Body of pancreas (tissue), 4 donors: ENCODE measurements at regions not wholly inside any gene's neighbourhood (a gene's known extent, or its start where the extent isn't known, plus 50 kb on each side); places are given as distances from the start of the nearest gene placed in this dataset.

Experiments
- ATAC-seq: fragments of 150-250 bp; one replicate; pipeline ENCODE4 v1.9.1; 2016
- DNase-seq, 4 donors: peaks; one replicate each; pipeline ENCODE4 v3.0.0-alpha.2; 2019
- H3K27ac ChIP-seq, 4 donors: fragments of 200-600 bp; sonication (generic); 1 replicate in 3 of 4; 2 replicates in 1 of 4; pipeline versions ENCODE4 v1.5.1 to v1.6.1; 2016 to 2019; ENCODE audit warnings: mild to moderate bottlenecking in 1 of 4, mixed read lengths in 1 of 4, moderate library complexity in 1 of 4
- H3K27me3 ChIP-seq, 2 donors: fragments of 200-600 bp; sonication (generic); one replicate each; pipeline ENCODE4 v1.6.0; 2016; ENCODE audit warnings: mild to moderate bottlenecking in 1 of 2
- H3K36me3 ChIP-seq, 2 donors: fragments of 200-600 bp; sonication (generic); replicated peaks in 1 of 2; 2 replicates each; pipeline ENCODE4 v1.5.1; 2016; ENCODE audit warnings: low read depth in 2 of 2; ENCODE audit not compliant: insufficient read depth in 1 of 2
- H3K4me1 ChIP-seq: fragments of 200-600 bp; sonication (generic); one replicate; pipeline ENCODE4 v1.6.0; 2016
- H3K4me3 ChIP-seq, 2 donors: fragments of 200-600 bp; sonication (generic); 1 replicate in 1 of 2; 2 replicates in 1 of 2; pipeline ENCODE4 v1.5.1; 2016 to 2019
- H3K9me3 ChIP-seq, 3 donors: fragments of 200-600 bp; sonication (generic); 1 replicate in 2 of 3; 2 replicates in 1 of 3; pipeline ENCODE4 v1.5.1; 2016
- POLR2A ChIP-seq, 3 donors: fragments of 450-650 bp; IDR thresholded peaks; one replicate each; pipeline ENCODE4 v1.6.1; 2016; ENCODE audit warnings: antibody characterized with exemption in 3 of 3, mild to moderate bottlenecking in 2 of 3
- WGBS, 2 donors: methylation state at CpG; one replicate each; pipeline ENCODE4 v1.1.5; 2017; 5-methylcytosine and 5-hydroxymethylcytosine counted together
- intact Hi-C: fragments of 100-400 bp; cut with DNase I; formaldehyde crosslinking; loops from one replicate; pipeline ENCODE4 v1.15.1; 2023
- TF ChIP-seq, protein P1 (sequence below), 7 experiments: fragments of 450-650 bp in 4 of 7; fragments of 200-600 bp in 3 of 7; sonication (generic) in 3 of 7; IDR thresholded peaks; one replicate each; pipeline ENCODE4 v1.5.1; 2016 to 2019; ENCODE audit warnings: antibody characterized with exemption in 7 of 7

DNA sequence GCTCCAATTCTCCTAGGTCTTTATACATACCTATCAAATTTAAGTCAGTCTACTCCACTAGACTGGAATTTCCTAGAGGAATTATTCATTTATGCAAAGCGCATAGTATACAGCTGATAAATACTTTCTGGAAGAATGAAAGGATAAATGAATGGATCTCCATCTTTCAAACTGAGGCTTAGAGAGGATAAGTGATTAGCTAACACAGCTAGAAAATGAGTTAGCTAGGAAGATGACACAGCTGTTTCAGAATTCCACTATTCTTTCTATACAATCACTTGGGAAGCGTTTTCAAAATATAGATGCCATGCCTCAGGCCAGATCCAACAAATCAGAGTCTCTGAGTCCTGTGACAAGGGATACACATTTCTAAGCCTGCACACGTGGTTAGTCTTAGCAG is 1146.6 kb upstream of the ZEB2 start:
- no peak overlapping the region for H3K27ac ChIP-seq
- 74 to 82% methylated on average over 3 of the region's 3 CpGs for WGBS, 2 donors
- TF ChIP-seq, protein P1, sequence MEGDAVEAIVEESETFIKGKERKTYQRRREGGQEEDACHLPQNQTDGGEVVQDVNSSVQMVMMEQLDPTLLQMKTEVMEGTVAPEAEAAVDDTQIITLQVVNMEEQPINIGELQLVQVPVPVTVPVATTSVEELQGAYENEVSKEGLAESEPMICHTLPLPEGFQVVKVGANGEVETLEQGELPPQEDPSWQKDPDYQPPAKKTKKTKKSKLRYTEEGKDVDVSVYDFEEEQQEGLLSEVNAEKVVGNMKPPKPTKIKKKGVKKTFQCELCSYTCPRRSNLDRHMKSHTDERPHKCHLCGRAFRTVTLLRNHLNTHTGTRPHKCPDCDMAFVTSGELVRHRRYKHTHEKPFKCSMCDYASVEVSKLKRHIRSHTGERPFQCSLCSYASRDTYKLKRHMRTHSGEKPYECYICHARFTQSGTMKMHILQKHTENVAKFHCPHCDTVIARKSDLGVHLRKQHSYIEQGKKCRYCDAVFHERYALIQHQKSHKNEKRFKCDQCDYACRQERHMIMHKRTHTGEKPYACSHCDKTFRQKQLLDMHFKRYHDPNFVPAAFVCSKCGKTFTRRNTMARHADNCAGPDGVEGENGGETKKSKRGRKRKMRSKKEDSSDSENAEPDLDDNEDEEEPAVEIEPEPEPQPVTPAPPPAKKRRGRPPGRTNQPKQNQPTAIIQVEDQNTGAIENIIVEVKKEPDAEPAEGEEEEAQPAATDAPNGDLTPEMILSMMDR (IDR thresholded peaks at IDR 0.05) = no peak
- no peak for TF ChIP-seq POLR2A (IDR thresholded peaks at IDR 0.05)
- no peaks in the 10 kb centered on the region for H3K4me1 ChIP-seq
- ATAC-seq (no peak), DNase-seq (no peak)
- intact Hi-C loops = no loop called here
- H3K36me3 ChIP-seq = no peaks in the 10 kb centered on the region
- no peaks in the 10 kb centered on the region for H3K9me3 ChIP-seq
- H3K27me3 ChIP-seq = no peaks in the 10 kb centered on the region
- no peak overlapping the region for H3K4me3 ChIP-seq

DNA sequence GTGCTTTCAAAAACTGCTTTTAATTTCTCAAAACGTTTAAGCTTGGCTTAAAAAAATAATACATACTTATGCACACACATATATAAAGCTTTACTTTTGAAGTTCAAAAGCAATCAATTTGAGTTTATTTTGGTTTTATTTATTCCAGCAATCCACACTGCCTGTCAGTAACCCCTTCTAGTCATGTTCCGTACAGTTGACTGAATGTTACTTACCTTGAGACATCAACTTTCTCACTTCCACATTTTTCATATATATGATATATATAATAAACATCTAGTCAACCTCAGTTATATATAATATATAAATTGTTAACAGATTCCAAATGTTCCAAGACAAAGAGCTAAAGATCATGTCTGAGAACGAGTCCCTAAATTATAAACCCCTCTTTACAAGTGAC is 1137.3 kb upstream of the ZEB2 start:
- H3K27me3 ChIP-seq = no peaks in the 10 kb centered on the region
- DNase-seq = no peak
- no peak for TF ChIP-seq POLR2A (IDR thresholded peaks at IDR 0.05)
- TF ChIP-seq, protein P1 (IDR thresholded peaks at IDR 0.05) = no peak
- no peaks in the 10 kb centered on the region for H3K4me1 ChIP-seq
- 70 to 71% methylated on average over 3 of the region's 3 CpGs for WGBS, 2 donors
- no peak overlapping the region for H3K27ac ChIP-seq
- H3K9me3 ChIP-seq = no peaks in the 10 kb centered on the region
- no peaks in the 10 kb centered on the region for H3K36me3 ChIP-seq
- no peak overlapping the region for H3K4me3 ChIP-seq
- no peak for ATAC-seq
- intact Hi-C loops = no loop called here

DNA sequence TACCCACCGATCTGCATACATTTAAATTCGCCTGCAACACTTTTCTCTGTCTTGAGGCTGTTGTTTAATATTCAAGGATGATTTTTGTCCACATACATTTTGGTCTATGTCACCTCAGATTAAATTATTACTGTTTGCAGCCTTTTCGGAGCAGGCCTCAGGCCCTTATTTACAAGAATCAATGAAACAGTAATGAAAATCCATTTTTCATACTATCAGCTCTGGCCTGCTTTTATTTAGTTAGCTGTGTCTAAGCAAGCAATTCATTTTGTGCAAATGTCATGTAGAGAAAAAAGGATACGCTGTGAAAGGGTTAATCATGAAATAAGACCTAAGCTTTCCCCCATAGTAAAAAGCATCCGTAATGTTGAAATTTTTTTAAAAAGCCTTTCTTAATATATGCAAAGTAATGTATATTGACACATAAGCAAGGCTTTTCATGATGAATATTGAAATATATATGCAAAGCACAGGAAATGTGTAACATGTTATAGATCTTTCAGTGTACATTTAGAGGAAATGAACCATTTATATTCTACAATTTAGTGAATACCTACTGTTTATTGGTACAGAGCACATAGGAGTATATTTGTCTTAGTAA is 1135.3 kb upstream of the ZEB2 start:
- H3K27ac ChIP-seq = no peak overlapping the region
- no peak overlapping the region for H3K4me3 ChIP-seq
- no peaks in the 10 kb centered on the region for H3K4me1 ChIP-seq
- H3K36me3 ChIP-seq = no peaks in the 10 kb centered on the region
- no peaks in the 10 kb centered on the region for H3K27me3 ChIP-seq
- TF ChIP-seq, protein P1 (IDR thresholded peaks at IDR 0.05) = no peak
- TF ChIP-seq POLR2A (IDR thresholded peaks at IDR 0.05) = no peak
- no peaks in the 10 kb centered on the region for H3K9me3 ChIP-seq
- intact Hi-C loops = no loop called here
- WGBS, 2 donors = 70 to 71% methylated on average over 5 of the region's 5 CpGs
- DNase-seq (no peak), ATAC-seq (no peak)

DNA sequence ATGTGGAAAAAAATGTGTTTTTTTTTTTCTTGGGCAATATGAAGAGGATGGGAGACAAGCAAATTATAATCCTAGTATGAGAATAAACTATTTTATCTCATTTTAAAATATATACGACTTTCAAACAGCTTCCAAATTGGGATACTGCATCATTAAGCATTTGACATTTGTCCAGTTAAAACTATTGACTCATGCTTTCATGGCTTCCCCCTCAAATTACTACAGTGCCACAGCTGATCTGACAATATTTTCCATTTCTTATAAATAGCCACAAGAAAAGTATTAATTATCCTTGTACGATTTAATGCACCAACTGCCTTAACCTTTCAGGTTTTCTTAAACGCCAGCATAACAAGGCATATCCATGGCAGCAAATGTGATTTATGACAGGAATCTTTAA is 1134.8 kb upstream of the ZEB2 start:
- Histone ChIP-seq H3K27me3 (no peaks in the 10 kb centered on the region), H3K36me3 (no peaks in the 10 kb centered on the region), H3K4me3 (no peak overlapping the region), H3K27ac (no peak overlapping the region), H3K9me3 (no peaks in the 10 kb centered on the region), H3K4me1 (no peaks in the 10 kb centered on the region)
- DNase-seq = no peak
- TF ChIP-seq POLR2A (IDR thresholded peaks at IDR 0.05) = no peak
- TF ChIP-seq, protein P1 (IDR thresholded peaks at IDR 0.05) = no peak
- ATAC-seq = no peak
- WGBS, 2 donors = 74 to 79% methylated on average over 3 of the region's 3 CpGs
- intact Hi-C loops = no loop called here

DNA sequence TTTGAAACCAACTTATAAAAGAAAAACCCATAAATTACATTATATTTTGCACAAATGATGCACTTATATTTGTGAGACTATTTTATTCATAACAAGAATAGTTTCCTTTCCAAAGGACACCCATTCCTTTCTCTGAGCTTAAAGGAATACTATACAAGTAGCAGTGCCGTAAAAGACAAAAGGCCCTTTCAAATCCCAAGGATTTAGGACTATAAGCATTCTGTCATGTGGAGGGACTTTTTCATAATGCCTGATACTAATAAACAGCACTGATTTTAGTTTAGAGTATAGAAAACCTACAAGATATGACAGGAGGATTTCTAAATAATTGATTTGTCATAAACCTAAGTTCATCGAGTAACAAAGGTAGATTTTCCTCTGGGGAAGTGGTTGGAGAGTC is 1134.2 kb upstream of the ZEB2 start:
- intact Hi-C loops = no loop called here
- ATAC-seq (no peak), DNase-seq (no peak)
- no peak overlapping the region for H3K27ac ChIP-seq
- WGBS, 2 donors = 82 to 85% methylated on average over 2 of the region's 2 CpGs
- TF ChIP-seq POLR2A (IDR thresholded peaks at IDR 0.05) = no peak
- TF ChIP-seq, protein P1 (IDR thresholded peaks at IDR 0.05) = no peak
- no peak overlapping the region for H3K4me3 ChIP-seq
- no peaks in the 10 kb centered on the region for H3K27me3 ChIP-seq
- H3K4me1 ChIP-seq = no peaks in the 10 kb centered on the region
- no peaks in the 10 kb centered on the region for H3K36me3 ChIP-seq
- no peaks in the 10 kb centered on the region for H3K9me3 ChIP-seq
